GM19452 (cell line): ENCODE measurements at regions not wholly inside any gene's neighbourhood (a gene's known extent, or its start where the extent isn't known, plus 50 kb on each side); places are given as distances from the start of the nearest gene placed in this dataset.

Source experiments
- ATAC-seq: cut with Tn5 transposase; IDR thresholded peaks from one replicate; pipeline ENCODE4 v1.9.1; 2021; ENCODE audit not compliant: unreplicated experiment

DNA sequence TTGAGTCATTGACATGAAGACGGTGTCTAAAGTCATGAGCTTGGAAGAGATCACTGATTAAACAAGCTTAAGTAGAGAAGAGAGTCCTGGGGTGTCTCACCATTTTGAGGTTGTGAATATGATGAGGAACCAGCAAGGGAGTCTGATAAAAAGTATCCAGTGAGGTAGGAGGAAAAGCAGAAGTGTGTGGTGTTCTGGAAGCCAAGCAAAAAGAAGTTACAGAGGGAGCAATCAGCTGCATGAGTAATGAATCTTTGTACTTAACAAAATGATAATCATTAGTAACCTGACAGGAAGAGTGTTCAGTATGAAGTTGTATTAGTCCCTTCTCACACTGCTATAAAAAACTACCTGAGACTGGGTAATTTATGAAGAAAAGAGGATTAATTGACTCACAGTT lies 131.3 kb downstream of the C11orf87 start:
- no peak for ATAC-seq

DNA sequence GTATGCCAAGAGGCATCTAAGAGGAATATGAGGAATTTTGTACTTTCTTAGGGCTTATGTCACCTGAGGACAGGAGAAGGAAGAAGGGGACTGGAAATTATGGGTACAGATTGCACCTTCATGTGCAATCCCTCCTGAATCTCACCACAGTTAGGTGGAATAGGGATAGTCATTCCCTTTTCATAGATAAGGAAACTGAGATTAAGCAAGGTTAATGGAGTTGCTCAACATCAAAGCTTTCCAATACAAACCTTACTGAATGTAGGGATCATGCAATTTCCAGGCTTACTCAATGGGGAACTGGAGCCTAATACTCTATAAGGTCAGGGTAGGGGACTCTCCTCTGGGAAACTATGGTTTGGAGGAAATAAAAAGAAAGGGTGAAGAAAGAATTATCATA lies 133.0 kb downstream of the C11orf87 start:
- no peak for ATAC-seq

DNA sequence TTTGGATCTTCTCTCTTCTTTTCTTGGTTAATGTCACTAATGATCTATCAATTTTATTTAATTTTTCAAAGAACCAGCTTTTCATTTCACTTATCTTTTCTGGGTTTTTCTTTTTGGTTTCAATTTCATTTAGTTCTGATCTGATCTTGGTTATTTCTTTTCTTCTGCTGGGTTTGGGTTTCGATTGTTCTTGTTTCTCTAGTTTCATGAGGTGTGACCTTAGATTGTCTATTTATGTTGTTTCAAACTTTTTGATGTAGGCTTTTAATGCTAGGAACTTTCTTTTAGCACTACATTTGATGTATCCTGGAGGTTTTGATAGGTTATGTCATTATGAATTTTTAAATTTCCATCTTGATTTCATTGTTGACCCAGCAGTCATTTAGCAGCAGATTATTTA lies 142.3 kb downstream of the C11orf87 start:
- ATAC-seq = no peak

DNA sequence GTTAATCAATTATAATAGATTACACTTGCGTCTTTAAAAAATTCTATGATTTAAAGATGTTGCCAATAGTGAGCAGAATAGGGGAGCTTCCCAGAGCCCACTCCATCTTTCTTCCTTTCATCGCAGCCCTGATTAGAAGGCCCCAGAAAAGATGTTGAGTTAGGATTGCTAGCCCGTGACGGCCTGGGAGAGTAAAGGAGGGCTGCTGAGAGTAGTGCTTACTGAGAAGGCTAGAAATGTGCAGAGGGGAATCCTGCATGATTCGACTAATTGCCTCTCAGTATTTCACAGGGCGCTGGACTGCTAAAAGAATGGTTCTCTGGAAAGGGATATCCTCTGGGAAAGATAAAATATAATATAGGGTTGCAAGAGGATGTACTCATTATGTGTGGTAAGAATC lies 160.5 kb downstream of the C11orf87 start:
- no peak for ATAC-seq

DNA sequence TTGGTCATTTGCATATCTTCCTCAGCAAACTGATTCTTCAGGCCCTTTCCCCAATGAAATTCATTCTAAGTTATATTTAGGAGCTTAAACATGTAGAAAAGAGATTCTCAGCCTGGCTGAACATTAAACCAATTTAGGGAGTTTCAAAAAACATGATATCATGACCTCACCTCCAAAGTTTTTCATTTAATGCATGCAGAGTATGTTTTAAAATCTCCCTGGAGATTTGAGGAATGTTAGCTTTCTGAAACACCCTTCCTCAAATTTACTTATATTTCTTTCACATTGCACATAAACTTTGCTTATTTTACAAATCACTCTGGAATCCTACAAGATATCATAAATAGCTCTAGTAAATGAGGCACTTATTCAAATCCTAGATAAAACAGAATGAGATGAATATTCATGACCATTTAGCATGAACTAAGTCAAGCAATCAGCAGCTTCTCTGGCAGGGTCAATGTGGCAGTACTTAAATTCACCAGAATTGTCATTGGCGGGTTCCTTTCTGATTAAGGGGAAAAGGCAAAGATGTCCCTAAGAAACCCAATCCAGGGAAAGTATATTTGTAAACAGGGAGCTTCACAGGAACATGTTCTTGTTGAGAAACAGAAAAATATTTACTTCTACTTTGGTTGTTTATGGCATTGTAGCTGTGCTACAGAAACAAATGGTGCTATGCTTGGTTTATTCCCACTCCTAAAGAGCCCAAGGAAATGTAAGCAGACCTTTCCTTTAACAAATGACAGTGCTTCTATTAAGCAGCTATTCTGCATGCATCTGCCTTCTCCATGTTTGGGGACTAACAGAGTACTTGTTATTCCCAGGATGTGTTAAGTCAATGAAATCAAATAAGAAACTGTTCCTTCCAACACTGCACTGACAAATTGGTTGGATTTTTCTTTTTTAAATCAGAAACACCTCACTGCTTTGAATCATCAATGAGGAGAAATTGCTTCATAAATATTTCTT lies 162.3 kb downstream of the C11orf87 start:
- ATAC-seq = no peak

DNA sequence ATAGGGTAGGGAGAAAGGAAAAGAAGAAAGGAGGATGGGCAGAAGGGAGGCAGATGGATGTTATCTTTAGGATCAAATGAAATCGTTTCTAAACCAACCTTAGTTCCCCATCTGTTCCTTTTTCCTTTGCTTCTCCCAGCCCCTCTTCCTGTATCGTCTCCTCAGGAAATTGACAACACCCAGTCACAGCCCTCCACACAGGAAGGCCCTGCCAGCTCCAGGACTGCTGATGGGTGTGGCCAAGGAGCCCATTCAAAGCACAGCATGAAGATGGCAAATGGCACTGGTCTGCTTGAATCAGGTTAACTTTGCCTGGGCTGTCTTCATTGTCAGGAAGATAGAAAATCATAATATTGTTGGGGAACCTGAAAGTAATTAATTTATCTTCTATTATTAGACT lies 164.8 kb downstream of the C11orf87 start:
- ATAC-seq = no peak

DNA sequence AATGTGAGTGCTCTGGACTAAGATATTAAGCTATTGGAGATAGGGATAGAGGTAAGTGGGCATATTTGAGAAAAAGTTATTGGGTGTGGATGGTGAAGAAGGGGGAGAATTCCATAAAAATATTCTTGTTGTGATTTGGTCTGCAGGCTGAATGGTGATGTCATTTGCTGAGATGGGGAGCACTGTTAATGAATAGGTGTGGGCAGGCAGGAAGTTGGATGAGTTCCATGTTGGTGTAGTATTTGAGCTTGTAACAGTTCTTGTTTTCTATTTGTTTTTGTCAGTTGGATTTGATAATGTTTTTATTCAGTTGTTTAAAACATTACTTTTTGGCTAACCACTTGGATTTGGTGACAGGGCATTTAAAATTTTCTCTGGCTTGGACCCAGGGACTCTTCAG lies 168.8 kb downstream of the C11orf87 start:
- ATAC-seq = no peak

DNA sequence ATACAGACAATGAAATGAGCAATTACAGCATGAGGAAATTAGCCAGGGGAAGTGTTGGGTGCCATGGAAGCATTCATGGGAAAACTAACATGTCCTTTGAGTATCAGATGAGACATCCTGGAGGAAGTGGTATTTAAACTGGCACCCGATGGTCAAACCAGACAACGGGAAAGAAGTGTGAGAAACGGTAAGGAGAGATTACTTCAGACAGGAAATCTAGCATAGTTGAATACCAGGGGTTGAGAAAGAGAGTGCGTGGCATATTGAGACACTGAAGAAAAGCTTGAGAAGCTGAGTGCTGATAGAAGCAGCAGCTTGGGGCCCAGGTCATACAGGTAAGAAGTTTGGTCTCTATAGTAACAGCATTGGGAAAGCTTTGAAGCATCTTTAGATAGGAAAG lies 175.3 kb downstream of the C11orf87 start:
- ATAC-seq = no peak

DNA sequence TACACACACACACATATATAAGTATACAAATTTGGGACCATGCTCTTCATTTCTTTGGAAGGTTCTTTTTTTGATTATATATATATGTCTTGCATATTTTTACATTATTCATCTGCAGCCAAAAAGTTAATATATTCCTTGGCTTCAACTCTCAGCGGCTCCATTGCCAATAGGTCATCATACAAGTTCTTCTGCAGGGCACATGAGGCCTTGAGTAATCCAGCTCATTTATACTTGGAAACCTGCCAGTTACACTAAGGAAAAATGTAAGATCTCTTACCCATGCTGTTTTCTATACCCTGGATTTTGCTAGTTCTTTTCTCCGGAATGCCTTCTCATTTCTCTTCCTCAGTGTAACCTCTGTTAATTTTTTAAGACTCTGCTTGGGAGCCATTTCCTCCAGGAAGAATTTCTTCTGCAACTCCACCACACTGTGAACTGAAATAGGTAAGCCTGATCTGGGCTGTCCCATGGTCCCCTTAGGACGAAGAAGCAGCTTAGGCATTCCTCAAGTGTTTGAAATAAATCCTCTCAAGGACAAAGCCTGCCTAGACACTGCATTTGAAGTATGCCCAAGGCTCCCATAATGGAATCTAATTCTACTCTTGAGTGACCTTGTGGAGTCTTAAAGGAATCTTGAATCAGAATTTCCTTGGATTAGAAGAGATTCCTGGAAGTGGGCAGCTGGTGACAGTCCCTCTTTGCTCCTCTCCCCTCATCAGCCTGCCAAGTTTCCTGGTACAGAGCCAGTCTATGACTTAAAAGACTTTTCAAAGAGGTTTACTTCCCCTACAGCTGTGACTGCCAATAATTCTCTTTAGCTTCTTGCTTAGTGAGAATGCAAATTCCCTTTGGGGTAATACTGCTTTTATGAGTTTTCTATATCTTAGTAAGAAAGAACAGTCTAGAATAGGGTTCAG lies 182.8 kb downstream of the C11orf87 start:
- no peak for ATAC-seq

DNA sequence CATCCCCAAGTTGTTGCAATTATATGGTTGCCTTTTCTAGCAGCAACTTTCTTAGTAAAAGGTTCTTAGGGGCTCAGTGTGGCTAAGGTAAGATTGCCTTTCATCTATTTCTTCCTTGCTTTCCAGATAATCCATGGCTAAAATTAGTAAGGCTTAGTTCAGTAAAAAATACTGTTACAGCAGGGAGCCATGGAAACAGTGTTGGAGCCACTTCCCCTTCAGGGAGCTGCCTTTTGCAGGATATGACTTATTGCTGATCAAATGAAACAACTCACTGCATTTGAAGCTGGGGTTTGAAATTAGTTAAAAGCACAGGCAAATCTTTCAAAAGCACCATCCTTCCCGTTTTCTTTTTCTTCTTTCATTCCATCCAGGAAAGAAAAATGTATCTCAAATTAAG lies 184.3 kb downstream of the C11orf87 start:
- ATAC-seq = no peak

DNA sequence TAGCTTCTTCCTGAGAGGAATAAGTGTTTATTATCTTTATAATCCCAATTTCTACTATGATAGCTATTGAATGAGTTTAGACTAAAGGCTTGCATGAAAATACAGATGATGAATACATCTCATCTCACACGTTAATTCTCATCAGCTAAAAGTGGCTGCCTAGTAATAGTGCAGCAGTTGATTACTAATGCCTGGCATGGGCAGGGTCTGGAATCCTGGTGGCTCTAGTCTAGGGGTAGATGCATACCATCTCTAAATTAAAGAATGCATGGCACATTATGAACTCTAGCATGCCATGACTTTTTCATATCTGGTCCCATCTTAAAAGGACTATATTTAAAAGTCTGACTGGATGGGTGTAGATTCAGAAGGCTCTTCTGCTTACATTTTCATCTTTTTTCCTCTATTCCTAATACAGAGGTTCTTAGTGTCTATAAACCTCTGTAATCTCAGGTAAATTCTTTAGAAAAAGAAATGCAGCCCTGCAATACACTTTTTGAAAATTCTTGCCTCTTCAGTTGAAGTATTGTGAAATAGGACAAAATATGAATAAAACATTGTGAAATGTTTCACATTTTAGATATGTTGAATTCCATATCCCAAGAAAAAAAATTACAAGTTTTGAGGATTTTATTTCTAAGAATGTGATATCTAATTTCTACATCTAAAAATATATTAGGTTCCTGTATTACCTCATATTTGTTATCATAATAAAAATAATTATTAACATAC lies 187.6 kb downstream of the C11orf87 start:
- no peak for ATAC-seq

DNA sequence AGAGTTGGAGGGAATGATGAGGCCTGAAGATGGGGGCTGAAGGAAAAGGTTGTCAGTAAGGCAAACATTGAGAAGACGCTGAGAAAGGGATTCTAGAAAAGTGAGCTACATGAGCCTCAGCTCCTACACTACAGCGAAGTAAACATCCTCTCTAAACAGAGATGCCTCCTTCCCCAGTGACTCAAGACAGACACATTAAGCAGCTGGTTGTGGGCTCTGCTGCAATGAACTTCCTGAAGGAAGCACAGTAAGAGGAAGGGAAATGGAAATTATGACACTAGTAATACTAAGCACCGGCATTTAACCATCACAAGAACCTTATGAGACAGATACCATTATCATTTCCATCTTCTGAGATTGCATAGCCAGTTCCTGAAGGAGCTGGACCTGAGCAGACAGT lies 190.5 kb downstream of the C11orf87 start:
- ATAC-seq = no peak

DNA sequence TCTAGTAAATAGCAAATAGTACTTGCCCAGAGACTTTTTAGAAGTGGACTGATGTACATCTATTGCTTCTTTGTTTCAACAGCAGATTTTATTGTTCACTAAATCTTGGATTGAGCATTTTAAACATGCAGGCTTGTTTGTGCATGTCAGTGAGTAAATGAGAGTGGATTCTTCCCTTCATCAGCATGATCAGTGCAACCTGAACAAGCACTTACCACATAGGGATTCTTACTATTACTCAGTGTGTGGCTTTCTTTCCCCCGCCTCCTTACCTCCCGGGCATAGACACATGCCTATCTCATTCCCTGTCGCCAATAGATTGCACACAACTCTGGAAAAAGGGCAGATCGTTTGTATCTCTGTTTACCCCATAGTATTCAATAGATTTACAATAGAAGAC lies 197.5 kb downstream of the C11orf87 start:
- no peak for ATAC-seq

DNA sequence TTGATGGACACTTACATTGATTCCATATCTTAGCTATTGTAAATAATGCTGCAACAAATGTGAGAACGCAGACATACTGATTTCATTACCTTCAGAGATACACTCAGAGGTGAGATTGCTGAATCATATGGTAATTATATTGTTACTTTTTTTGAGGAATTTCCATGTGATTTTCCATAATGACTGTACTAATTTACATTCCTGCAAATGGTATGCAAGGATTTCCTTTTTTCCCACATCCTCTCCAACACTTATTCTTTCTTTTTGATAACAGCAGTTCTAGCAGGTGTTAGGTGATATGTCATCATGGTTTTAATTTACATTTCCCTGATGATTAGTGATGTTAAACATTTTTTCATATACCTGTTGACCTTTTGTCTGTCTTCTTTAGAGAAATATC lies 207.7 kb downstream of the C11orf87 start:
- ATAC-seq = no peak

DNA sequence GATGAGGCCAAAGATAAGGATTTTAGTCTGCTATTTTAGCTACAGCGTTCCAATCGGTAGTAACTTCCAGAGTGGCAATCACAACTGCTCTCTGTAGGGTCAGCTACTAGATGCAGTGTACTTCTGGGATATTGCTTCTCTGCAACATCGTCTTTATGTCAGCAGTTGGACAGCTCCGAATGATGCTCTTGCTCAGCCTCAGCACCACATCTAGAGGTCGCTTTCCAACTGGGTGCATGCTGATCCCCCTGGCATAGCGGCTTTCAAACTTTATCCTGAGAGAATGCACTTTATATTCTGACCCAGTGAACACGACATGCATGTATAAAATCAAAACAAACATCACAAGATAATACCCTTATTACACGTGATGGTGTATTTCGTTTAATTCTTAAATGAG lies 219.6 kb downstream of the C11orf87 start:
- no peak for ATAC-seq

DNA sequence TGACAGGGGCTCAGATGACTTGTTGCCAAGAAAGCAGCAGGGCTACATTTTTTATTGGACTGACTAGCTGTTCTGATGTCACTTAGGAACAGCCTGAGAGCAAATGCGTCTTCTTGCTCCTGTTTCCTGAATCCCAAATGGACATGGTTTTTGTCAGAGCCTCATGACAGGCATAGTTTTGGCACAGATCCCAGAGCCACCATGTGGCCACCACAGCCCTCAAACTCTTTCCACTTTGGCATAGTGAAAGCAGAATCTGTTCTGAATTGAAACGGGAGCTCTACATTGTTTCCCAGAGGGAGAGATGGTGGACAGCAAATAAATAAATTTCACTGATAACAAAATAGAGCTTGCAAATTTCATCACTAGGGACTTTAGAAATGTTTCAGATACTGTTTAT lies 222.2 kb downstream of the C11orf87 start:
- no peak for ATAC-seq

DNA sequence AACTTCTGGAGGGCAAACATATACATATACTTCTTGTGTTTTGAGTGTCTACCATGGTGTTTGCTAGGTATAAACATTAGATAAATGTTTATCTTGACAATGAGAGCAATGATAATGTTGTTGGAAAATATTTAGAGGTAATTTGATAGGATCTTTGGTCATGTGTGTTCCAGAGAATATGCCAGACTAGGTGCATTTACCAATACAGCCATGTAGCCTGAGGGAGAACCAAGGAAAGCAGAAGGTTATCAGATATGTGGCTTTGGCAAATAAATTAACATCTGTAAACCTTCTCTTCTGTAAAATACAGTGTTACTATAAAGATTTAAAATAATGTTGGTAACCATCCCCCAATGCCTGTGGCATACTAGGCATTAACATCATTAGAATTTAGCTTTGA lies 226.8 kb downstream of the C11orf87 start:
- no peak for ATAC-seq

DNA sequence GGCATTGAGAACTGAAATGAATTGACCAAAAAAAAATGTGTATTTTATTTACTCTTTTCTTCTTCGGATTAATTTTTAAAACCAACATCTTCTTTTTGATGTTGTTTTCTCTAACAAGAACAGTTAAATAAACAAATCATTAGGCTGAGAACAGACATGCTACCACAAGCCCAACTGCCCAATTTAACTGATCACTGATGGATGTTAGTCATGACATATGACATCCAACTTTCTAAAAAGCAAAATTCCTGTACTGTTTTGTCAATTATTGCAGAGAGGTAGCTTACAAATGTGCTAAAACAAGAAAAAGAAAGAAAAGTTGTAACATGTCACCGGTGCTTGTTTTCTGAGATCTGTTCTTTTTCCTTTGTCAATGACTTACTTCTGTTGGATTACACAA lies 232.1 kb downstream of the C11orf87 start:
- no peak for ATAC-seq

DNA sequence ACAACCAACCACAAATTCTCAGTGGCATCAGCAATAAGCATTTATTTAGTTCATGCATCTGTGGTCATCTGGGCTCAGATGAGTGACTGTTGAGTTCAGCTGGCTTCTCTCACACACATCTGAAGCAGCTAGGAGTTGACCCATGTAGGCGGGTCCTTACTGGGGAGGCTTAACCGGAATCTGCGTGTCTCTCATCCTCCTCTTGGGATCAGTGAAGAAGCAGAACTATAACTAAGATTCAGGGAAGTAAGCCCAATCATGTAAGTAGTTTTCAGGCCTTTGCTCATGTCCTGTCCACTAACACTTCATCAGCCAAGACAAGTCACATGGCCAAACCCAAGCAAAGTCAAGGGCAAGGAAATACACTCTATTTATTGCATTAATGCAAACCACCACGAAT lies 236.2 kb downstream of the C11orf87 start:
- ATAC-seq = no peak

DNA sequence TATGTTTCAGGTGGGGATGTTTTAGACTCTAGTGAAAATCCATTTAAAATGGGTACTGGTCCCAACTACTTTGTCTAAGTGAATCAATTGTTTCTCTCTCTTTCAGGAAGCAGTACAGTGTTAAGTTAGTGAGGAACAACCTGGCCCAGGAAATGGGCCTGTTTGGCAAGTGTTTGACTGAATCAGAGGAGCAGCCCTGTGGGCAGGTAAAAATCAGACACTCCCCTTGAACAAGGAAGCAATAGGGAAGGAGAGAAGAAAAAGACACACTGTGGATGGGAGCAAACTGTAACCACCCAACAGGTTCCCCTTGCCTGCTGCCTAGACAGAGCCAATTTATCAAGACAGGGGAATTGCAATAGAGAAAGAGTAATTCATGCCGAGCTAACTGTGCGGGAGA lies 245.7 kb downstream of the C11orf87 start:
- no peak for ATAC-seq

DNA sequence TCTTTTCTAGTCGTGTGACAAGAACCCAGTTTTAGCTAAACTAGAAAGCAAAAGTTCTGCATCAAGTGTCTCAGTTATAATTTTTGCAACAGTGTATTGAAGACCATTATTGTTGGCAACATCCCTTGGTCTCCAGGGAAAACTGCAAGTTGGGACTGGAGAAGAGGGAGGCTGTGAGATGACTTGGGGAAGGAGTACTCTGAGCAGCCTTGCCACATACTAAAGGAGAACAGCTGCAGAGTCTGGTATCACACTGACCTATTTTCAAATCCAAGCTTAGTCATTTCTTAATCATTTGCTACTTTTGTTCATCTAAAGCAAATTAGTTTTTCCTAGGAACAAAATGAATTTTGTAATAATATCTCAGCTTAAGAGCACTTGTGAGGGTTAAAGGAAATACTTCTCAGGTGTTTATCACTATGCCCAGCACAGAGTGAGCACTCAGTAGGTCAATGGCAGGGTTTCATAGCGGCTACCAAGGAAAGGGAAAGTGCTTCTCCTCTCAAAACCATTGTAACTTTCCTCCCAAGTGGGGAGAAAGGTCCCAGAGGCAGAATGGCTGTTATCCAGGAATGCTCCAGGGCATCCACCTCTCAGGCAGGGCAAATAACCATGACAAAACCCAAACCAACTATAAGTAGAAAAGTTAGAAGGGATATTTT lies 247.1 kb downstream of the C11orf87 start:
- ATAC-seq = no peak
